LNCaP clone FGC (cell line): ENCODE measurements at regions not wholly inside any gene's neighbourhood (a gene's known extent, or its start where the extent isn't known, plus 50 kb on each side); places are given as distances from the start of the nearest gene placed in this dataset.
A peak's percentile ranks its signal among the peaks of the same experiment; 100 is the strongest.

Experiments used
- DNase-seq: peaks from one replicate; pipeline ENCODE4 v3.0.0-alpha.2; 2011; ENCODE audit warnings: low read depth
- H3K4me3 ChIP-seq: 2 replicates; pipeline ENCODE4 v1.5.1; 2011; ENCODE audit warnings: mild to moderate bottlenecking, low read depth, low read length, control low read depth
- CTCF ChIP-seq: IDR thresholded peaks from 2 replicates; pipeline ENCODE4 v1.5.1; 2012; ENCODE audit warnings: mild to moderate bottlenecking; ENCODE audit not compliant: control insufficient read depth, insufficient read depth; ENCODE audit errors: extremely low read depth

GRCh38 chr21:28431022-28431421 is 561.7 kb downstream of the LTN1 start:
- peak; percentile 35 for DNase-seq
- no peak for TF ChIP-seq CTCF
- no peak overlapping the region for H3K4me3 ChIP-seq

- no peak overlapping the region for H3K4me3 ChIP-seq
- TF ChIP-seq CTCF = no peak
- no peak for DNase-seq
These were observed 563.5 kb downstream of the LTN1 start for GRCh38 chr21:28429161-28429560.

GRCh38 chr21:28427394-28428022 is 565.2 kb downstream of the LTN1 start:
- TF ChIP-seq CTCF = no peak

GRCh38 chr21:28426545-28426944 is 566.1 kb downstream of the LTN1 start:
- no peak overlapping the region for H3K4me3 ChIP-seq
- DNase-seq = no peak
- no peak for TF ChIP-seq CTCF

More at GRCh38 chr21:28427394-28428022, 565.2 kb downstream of the LTN1 start:
- H3K4me3 ChIP-seq = no peak overlapping the region
- DNase-seq = no peak

- no peak for DNase-seq
- no peak overlapping the region for H3K4me3 ChIP-seq
- TF ChIP-seq CTCF = no peak
These were observed 569.0 kb downstream of the LTN1 start for GRCh38 chr21:28423521-28424190.

GRCh38 chr21:28421716-28422524 is 570.8 kb downstream of the LTN1 start:
- TF ChIP-seq CTCF = no peak
- DNase-seq = no peak

More at GRCh38 chr21:28421716-28422524, 570.8 kb downstream of the LTN1 start:
- no peak overlapping the region for H3K4me3 ChIP-seq
